Superior temporal gyrus (tissue), 1 donor: ENCODE measurements at regions not wholly inside any gene's neighbourhood (a gene's known extent, or its start where the extent isn't known, plus 50 kb on each side); places are given as distances from the start of the nearest gene placed in this dataset.
"Not testable (repeated sequence)": the region's sequence is repeated elsewhere in the genome, so short reads cannot be mapped to it uniquely, and the experiment has no call there.

Experiments used
- DNase-seq: peaks from one replicate; pipeline ENCODE4 v3.0.0-alpha.2; 2016; ENCODE audit errors: extremely low spot score

- peak; percentile 22 for DNase-seq
Measured at GRCh38 chr5:17828681-17829080, 194.4 kb downstream of the TAF11L14 start.

GRCh38 chr5:17829456-17829855 is 195.2 kb downstream of the TAF11L14 start:
- DNase-seq, result no peak

- DNase-seq, result no peak
Measured at GRCh38 chr5:17831279-17831678, 197.0 kb downstream of the TAF11L14 start.

GRCh38 chr5:17832949-17833745 is 198.9 kb downstream of the TAF11L14 start:
- DNase-seq, result no peak

- no peak for DNase-seq
Measured at GRCh38 chr5:17837757-17838156, 203.5 kb downstream of the TAF11L14 start.

- no peak for DNase-seq
Measured at GRCh38 chr5:17838469-17838868, 204.2 kb downstream of the TAF11L14 start.

- no peak for DNase-seq
Measured at GRCh38 chr5:17839848-17840247, 205.6 kb downstream of the TAF11L14 start.

- DNase-seq, result no peak
Measured at GRCh38 chr5:17846496-17846895, 212.2 kb downstream of the TAF11L14 start.

GRCh38 chr5:17847286-17847685 is 213.0 kb downstream of the TAF11L14 start:
- DNase-seq, result no peak

GRCh38 chr5:17852111-17852510 is 217.9 kb downstream of the TAF11L14 start:
- DNase-seq, result no peak

- DNase-seq, result no peak
Measured at GRCh38 chr5:17852740-17853139, 218.5 kb downstream of the TAF11L14 start.

GRCh38 chr5:17854901-17855300 is 220.6 kb downstream of the TAF11L14 start:
- DNase-seq, result no peak

- DNase-seq, result no peak
Measured at GRCh38 chr5:17860660-17861315, 226.5 kb downstream of the TAF11L14 start.

GRCh38 chr5:17864903-17865302 is 230.6 kb downstream of the TAF11L14 start:
- DNase-seq, result not testable (repeated sequence)

- DNase-seq, result not testable (repeated sequence)
Measured at GRCh38 chr5:17865966-17866365, 231.7 kb downstream of the TAF11L14 start.

GRCh38 chr5:17872204-17872603 is 237.9 kb downstream of the TAF11L14 start:
- DNase-seq, result no peak

- no peak for DNase-seq
Measured at GRCh38 chr5:17878541-17878940, 244.3 kb downstream of the TAF11L14 start.

- DNase-seq, result no peak
Measured at GRCh38 chr5:17879276-17879675, 245.0 kb downstream of the TAF11L14 start.

- DNase-seq, result no peak
Measured at GRCh38 chr5:17880869-17881268, 246.6 kb downstream of the TAF11L14 start.

- DNase-seq, result no peak
Measured at GRCh38 chr5:17882760-17883488, 248.7 kb downstream of the TAF11L14 start.

- no peak for DNase-seq
Measured at GRCh38 chr5:17888155-17888554, 253.9 kb downstream of the TAF11L14 start.

- peak; percentile 13 for DNase-seq
Measured at GRCh38 chr5:17890501-17890900, 256.2 kb downstream of the TAF11L14 start.

- no peak for DNase-seq
Measured at GRCh38 chr5:17891881-17892280, 257.6 kb downstream of the TAF11L14 start.
